ENCODE measurements at regions not wholly inside any gene's neighbourhood (a gene's known extent, or its start where the extent isn't known, plus 50 kb on each side); places are given as distances from the start of the nearest gene placed in this dataset.

- Histone ChIP-seq H4K12ac (ENCODE audit: low read depth, low read length) (no peak overlapping the region), H3K27me3 (ENCODE audit: insufficient read depth, low read length) (no peaks in the 10 kb centered on the region), H2BK5ac (ENCODE audit: low read depth, low read length, poor library complexity) (no peak overlapping the region), H2AK5ac (ENCODE audit: low read length) (no peak overlapping the region), H3K79me2 (ENCODE audit: control insufficient read depth, insufficient read depth, low read length, poor library complexity) (no peaks in the 10 kb centered on the region), H3K4me2 (ENCODE audit: low read length) (no peak overlapping the region), H3K23ac (ENCODE audit: low read length) (no peak overlapping the region), H3K27ac (ENCODE audit: low read depth, low read length) (no peak overlapping the region), H2AFZ (ENCODE audit: insufficient read depth, low read length, poor library complexity) (no peak overlapping the region), H3K4me1 (ENCODE audit: control insufficient read depth in 1 of 2, insufficient read depth in 2 of 2, low read length in 2 of 2) (no peaks in the 10 kb centered on the region), H3K18ac (ENCODE audit: low read length) (no peak overlapping the region), H3K4me3 (ENCODE audit: low read depth, low read length) (no peak overlapping the region), H3K79me1 (ENCODE audit: low read length) (no peaks in the 10 kb centered on the region), H3K4ac (ENCODE audit: low read depth, low read length) (no peak overlapping the region), H4K91ac (ENCODE audit: low read depth, low read length) (no peak overlapping the region), H3K9ac (ENCODE audit: low read length) (no peak overlapping the region), H3K14ac (ENCODE audit: low read length) (no peak overlapping the region), H2BK12ac (ENCODE audit: low read length) (no peak overlapping the region), H3K9me3 (ENCODE audit: insufficient read depth, low read depth, low read length) (no peaks in the 10 kb centered on the region), H4K8ac (ENCODE audit: low read depth, low read length) (no peak overlapping the region), H3K36me3 (ENCODE audit: control insufficient read depth in 1 of 2, insufficient read depth in 2 of 2, low read length in 2 of 2) (no peaks in the 10 kb centered on the region), H2BK120ac (ENCODE audit: insufficient read depth, low read length, poor library complexity) (no peak overlapping the region)
- WGBS (ENCODE audit: extremely low coverage, insufficient coverage, insufficient read length), result no CpG with 5 or more reads among the region's 1 CpG
- DNase-seq, result no peak
These were observed 72.1 kb upstream of the LHX8 start for GRCh38 chr1:75062111-75062510.

DNA sequence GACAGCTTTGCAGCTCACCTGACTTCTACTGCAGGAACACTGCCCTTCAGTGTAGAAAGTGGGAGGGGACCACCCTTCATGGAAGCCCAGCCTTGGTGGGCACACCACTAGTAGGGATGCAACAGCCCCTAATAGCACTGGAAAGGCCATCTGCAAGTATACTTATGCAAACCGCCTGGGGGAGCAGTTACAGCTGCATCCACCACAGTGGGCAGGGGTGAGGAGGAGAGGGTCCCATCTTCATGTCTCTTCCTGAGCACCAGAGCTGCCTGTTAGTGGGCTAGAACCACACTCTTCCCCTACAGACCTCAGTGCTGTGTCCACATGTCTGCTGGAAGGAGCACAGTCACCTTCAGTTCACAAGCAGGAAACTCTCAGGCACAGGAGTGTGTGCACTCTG lies 66.2 kb upstream of the LHX8 start:
- no peak overlapping the region for H2BK12ac ChIP-seq (ENCODE audit: low read length)
- no peaks in the 10 kb centered on the region for H3K79me2 ChIP-seq (ENCODE audit: control insufficient read depth, insufficient read depth, low read length, poor library complexity)
- no peak for DNase-seq
- no peaks in the 10 kb centered on the region for H3K4me1 ChIP-seq (ENCODE audit: control insufficient read depth in 1 of 2, insufficient read depth in 2 of 2, low read length in 2 of 2)
- no peak overlapping the region for H3K23ac ChIP-seq (ENCODE audit: low read length)
- H3K27ac ChIP-seq (ENCODE audit: low read depth, low read length), result no peak overlapping the region
- H3K4me2 ChIP-seq (ENCODE audit: low read length), result no peak overlapping the region
- H2AK5ac ChIP-seq (ENCODE audit: low read length), result no peak overlapping the region
- H3K9ac ChIP-seq (ENCODE audit: low read length), result no peak overlapping the region
- peaks cover 5% of the 10 kb centered on the region for H3K9me3 ChIP-seq (ENCODE audit: insufficient read depth, low read depth, low read length)
- H3K14ac ChIP-seq (ENCODE audit: low read length), result no peak overlapping the region
- no peak overlapping the region for H3K4me3 ChIP-seq (ENCODE audit: low read depth, low read length)
- H3K27me3 ChIP-seq (ENCODE audit: insufficient read depth, low read length), result no peaks in the 10 kb centered on the region
- H3K36me3 ChIP-seq (ENCODE audit: control insufficient read depth in 1 of 2, insufficient read depth in 2 of 2, low read length in 2 of 2), result no peaks in the 10 kb centered on the region
- no peaks in the 10 kb centered on the region for H3K79me1 ChIP-seq (ENCODE audit: low read length)
- H3K4ac ChIP-seq (ENCODE audit: low read depth, low read length), result no peak overlapping the region
- no peak overlapping the region for H4K8ac ChIP-seq (ENCODE audit: low read depth, low read length)
- H4K91ac ChIP-seq (ENCODE audit: low read depth, low read length), result no peak overlapping the region
- H2AFZ ChIP-seq (ENCODE audit: insufficient read depth, low read length, poor library complexity), result no peak overlapping the region
- H2BK120ac ChIP-seq (ENCODE audit: insufficient read depth, low read length, poor library complexity), result no peak overlapping the region
- no peak overlapping the region for H3K18ac ChIP-seq (ENCODE audit: low read length)
- no peak overlapping the region for H4K12ac ChIP-seq (ENCODE audit: low read depth, low read length)
- H2BK5ac ChIP-seq (ENCODE audit: low read depth, low read length, poor library complexity), result no peak overlapping the region
- no CpG with 5 or more reads among the region's 1 CpG for WGBS (ENCODE audit: extremely low coverage, insufficient coverage, insufficient read length)

DNA sequence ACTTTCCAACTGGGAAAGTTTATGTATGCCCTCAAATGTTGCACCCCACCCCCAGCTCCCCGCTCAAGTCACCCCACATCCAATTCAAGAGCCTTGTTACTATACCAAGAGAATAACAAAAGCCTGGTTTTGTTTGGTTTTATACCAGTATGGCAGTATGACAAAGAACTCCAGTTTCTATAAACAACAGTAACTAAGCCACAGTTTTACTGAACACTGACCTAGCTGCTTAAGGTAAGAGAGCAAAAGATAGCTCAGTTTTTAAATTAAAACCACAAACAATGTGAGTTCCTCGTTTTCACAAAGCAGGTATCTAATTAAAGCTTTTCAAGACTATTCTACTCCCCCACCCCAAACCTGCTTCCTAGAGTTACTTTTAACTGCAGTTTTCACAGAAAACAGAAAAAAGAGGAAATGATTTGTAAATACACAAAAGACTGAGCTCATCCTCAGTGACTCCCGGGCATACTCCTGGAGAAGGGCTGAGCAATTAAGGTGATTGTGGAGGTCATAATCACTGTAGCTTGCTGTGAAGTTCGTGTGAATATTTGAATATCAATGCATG lies 59.3 kb upstream of the LHX8 start:
- no peak for DNase-seq
- Histone ChIP-seq H3K9me3 (ENCODE audit: insufficient read depth, low read depth, low read length) (no peaks in the 10 kb centered on the region), H3K4me3 (ENCODE audit: low read depth, low read length) (no peak overlapping the region), H4K12ac (ENCODE audit: low read depth, low read length) (no peak overlapping the region), H2BK5ac (ENCODE audit: low read depth, low read length, poor library complexity) (no peak overlapping the region), H3K4me1 (ENCODE audit: control insufficient read depth in 1 of 2, insufficient read depth in 2 of 2, low read length in 2 of 2) (no peaks in the 10 kb centered on the region), H3K27me3 (ENCODE audit: insufficient read depth, low read length) (no peaks in the 10 kb centered on the region), H3K27ac (ENCODE audit: low read depth, low read length) (no peak overlapping the region), H3K23ac (ENCODE audit: low read length) (no peak overlapping the region), H2BK120ac (ENCODE audit: insufficient read depth, low read length, poor library complexity) (no peak overlapping the region), H3K18ac (ENCODE audit: low read length) (no peak overlapping the region), H3K79me2 (ENCODE audit: control insufficient read depth, insufficient read depth, low read length, poor library complexity) (no peaks in the 10 kb centered on the region), H2AFZ (ENCODE audit: insufficient read depth, low read length, poor library complexity) (no peak overlapping the region), H4K8ac (ENCODE audit: low read depth, low read length) (no peak overlapping the region), H2AK5ac (ENCODE audit: low read length) (no peak overlapping the region), H3K9ac (ENCODE audit: low read length) (no peak overlapping the region), H2BK12ac (ENCODE audit: low read length) (no peak overlapping the region), H3K4ac (ENCODE audit: low read depth, low read length) (no peak overlapping the region), H3K4me2 (ENCODE audit: low read length) (no peak overlapping the region), H3K14ac (ENCODE audit: low read length) (no peak overlapping the region), H3K79me1 (ENCODE audit: low read length) (no peaks in the 10 kb centered on the region), H3K36me3 (ENCODE audit: control insufficient read depth in 1 of 2, insufficient read depth in 2 of 2, low read length in 2 of 2) (no peaks in the 10 kb centered on the region), H4K91ac (ENCODE audit: low read depth, low read length) (no peak overlapping the region)
- WGBS (ENCODE audit: extremely low coverage, insufficient coverage, insufficient read length), result no CpG with 5 or more reads among the region's 4 CpGs

- no peak overlapping the region for H3K23ac ChIP-seq (ENCODE audit: low read length)
- H3K4me2 ChIP-seq (ENCODE audit: low read length), result no peak overlapping the region
- H3K27me3 ChIP-seq (ENCODE audit: insufficient read depth, low read length), result no peaks in the 10 kb centered on the region
- no peak overlapping the region for H4K91ac ChIP-seq (ENCODE audit: low read depth, low read length)
- no peak overlapping the region for H2AFZ ChIP-seq (ENCODE audit: insufficient read depth, low read length, poor library complexity)
- no peak overlapping the region for H2AK5ac ChIP-seq (ENCODE audit: low read length)
- H3K79me1 ChIP-seq (ENCODE audit: low read length), result no peaks in the 10 kb centered on the region
- H3K14ac ChIP-seq (ENCODE audit: low read length), result no peak overlapping the region
- H4K8ac ChIP-seq (ENCODE audit: low read depth, low read length), result no peak overlapping the region
- no peaks in the 10 kb centered on the region for H3K9me3 ChIP-seq (ENCODE audit: insufficient read depth, low read depth, low read length)
- WGBS (ENCODE audit: extremely low coverage, insufficient coverage, insufficient read length), result no CpG with 5 or more reads among the region's 4 CpGs
- H3K4me1 ChIP-seq (ENCODE audit: control insufficient read depth in 1 of 2, insufficient read depth in 2 of 2, low read length in 2 of 2), result no peaks in the 10 kb centered on the region
- no peak overlapping the region for H3K4me3 ChIP-seq (ENCODE audit: low read depth, low read length)
- H3K79me2 ChIP-seq (ENCODE audit: control insufficient read depth, insufficient read depth, low read length, poor library complexity), result no peaks in the 10 kb centered on the region
- no peak overlapping the region for H2BK120ac ChIP-seq (ENCODE audit: insufficient read depth, low read length, poor library complexity)
- H3K27ac ChIP-seq (ENCODE audit: low read depth, low read length), result no peak overlapping the region
- no peak overlapping the region for H4K12ac ChIP-seq (ENCODE audit: low read depth, low read length)
- H3K9ac ChIP-seq (ENCODE audit: low read length), result no peak overlapping the region
- DNase-seq, result peak; percentile 67 to 88
- H2BK5ac ChIP-seq (ENCODE audit: low read depth, low read length, poor library complexity), result no peak overlapping the region
- no peaks in the 10 kb centered on the region for H3K36me3 ChIP-seq (ENCODE audit: control insufficient read depth in 1 of 2, insufficient read depth in 2 of 2, low read length in 2 of 2)
- H3K4ac ChIP-seq (ENCODE audit: low read depth, low read length), result no peak overlapping the region
- no peak overlapping the region for H2BK12ac ChIP-seq (ENCODE audit: low read length)
- no peak overlapping the region for H3K18ac ChIP-seq (ENCODE audit: low read length)
These were observed 54.5 kb upstream of the LHX8 start for GRCh38 chr1:75079538-75080290.
